Neural progenitor cell (in vitro differentiated cells): ENCODE measurements at regions not wholly inside any gene's neighbourhood (a gene's known extent, or its start where the extent isn't known, plus 50 kb on each side); places are given as distances from the start of the nearest gene placed in this dataset.

Experiments
- EZH2 ChIP-seq: fragments of 200-600 bp; sonication (generic); IDR thresholded peaks from 2 replicates; pipeline ENCODE4 v1.6.1; 2017; ENCODE audit warnings: antibody characterized with exemption, mild to moderate bottlenecking, moderate library complexity
- EZH2phosphoT487 ChIP-seq: fragments of 200-600 bp; sonication (generic); IDR thresholded peaks from 2 replicates; pipeline ENCODE4 v1.6.1; 2017; ENCODE audit warnings: antibody characterized with exemption
- TF ChIP-seq, protein P1 (sequence below): fragments of 200-600 bp; sonication (generic); IDR thresholded peaks from 2 replicates; pipeline ENCODE4 v1.5.1; 2017; ENCODE audit warnings: antibody characterized with exemption, mild to moderate bottlenecking

DNA sequence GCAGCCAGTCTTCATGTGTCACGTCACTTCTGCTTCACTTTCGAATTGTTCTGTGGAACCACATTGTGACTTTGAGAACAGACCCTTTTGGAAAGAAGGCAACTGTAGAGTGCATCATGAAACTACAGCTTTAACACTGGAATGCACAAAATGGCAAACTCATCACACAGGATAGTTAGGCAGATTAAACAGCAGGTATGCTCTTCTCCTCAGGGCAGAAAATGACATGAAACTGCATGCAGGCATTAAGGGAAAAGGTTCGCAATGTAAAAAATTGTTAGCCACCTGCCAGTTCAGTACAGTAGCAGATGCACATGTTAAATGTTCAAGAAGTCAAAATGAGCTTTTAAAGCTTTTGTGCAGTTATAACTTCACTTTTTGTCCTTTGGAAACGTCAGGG is 864.6 kb upstream of the IGFBP7 start:
- TF ChIP-seq, protein P1, sequence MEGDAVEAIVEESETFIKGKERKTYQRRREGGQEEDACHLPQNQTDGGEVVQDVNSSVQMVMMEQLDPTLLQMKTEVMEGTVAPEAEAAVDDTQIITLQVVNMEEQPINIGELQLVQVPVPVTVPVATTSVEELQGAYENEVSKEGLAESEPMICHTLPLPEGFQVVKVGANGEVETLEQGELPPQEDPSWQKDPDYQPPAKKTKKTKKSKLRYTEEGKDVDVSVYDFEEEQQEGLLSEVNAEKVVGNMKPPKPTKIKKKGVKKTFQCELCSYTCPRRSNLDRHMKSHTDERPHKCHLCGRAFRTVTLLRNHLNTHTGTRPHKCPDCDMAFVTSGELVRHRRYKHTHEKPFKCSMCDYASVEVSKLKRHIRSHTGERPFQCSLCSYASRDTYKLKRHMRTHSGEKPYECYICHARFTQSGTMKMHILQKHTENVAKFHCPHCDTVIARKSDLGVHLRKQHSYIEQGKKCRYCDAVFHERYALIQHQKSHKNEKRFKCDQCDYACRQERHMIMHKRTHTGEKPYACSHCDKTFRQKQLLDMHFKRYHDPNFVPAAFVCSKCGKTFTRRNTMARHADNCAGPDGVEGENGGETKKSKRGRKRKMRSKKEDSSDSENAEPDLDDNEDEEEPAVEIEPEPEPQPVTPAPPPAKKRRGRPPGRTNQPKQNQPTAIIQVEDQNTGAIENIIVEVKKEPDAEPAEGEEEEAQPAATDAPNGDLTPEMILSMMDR = no peak
- TF ChIP-seq EZH2 (no peak), EZH2phosphoT487 (no peak)
